Stimulated activated CD4-positive, alpha-beta T cell treated with anti-CD3 and anti-CD28 coated beads, Interleukin-4, amount 100 ng/mL, for 1 hour (primary cell): ENCODE measurements at regions not wholly inside any gene's neighbourhood (a gene's known extent, or its start where the extent isn't known, plus 50 kb on each side); places are given as distances from the start of the nearest gene placed in this dataset.

ENCODE experiments used
- DNase-seq: peaks from one replicate; pipeline ENCODE4 v3.0.0-alpha.2; 2020

GRCh38 chr5:61837788-61838187, 468.2 kb upstream of the KIF2A start:
- DNase-seq = no peak

GRCh38 chr5:61840361-61840760, 465.6 kb upstream of the KIF2A start:
- DNase-seq = no peak

GRCh38 chr5:61842840-61843239, 463.2 kb upstream of the KIF2A start:
- no peak for DNase-seq

GRCh38 chr5:61850696-61851095, 455.3 kb upstream of the KIF2A start:
- DNase-seq = no peak

GRCh38 chr5:61854531-61854930, 451.5 kb upstream of the KIF2A start:
- DNase-seq = no peak

- DNase-seq = no peak
These were observed 445.0 kb upstream of the KIF2A start for GRCh38 chr5:61860978-61861377.

- DNase-seq = no peak
These were observed 439.1 kb upstream of the KIF2A start for GRCh38 chr5:61866930-61867329.

GRCh38 chr5:61869333-61869732, 436.7 kb upstream of the KIF2A start:
- no peak for DNase-seq

- DNase-seq = no peak
These were observed 427.5 kb upstream of the KIF2A start for GRCh38 chr5:61878471-61878870.

- no peak for DNase-seq
These were observed 424.1 kb upstream of the KIF2A start for GRCh38 chr5:61881821-61882487.

- no peak for DNase-seq
These were observed 423.0 kb upstream of the KIF2A start for GRCh38 chr5:61882901-61883500.

GRCh38 chr5:61884252-61884855, 421.7 kb upstream of the KIF2A start:
- no peak for DNase-seq

- no peak for DNase-seq
These were observed 419.8 kb upstream of the KIF2A start for GRCh38 chr5:61886214-61886613.

GRCh38 chr5:61887271-61887670, 418.7 kb upstream of the KIF2A start:
- DNase-seq = no peak

GRCh38 chr5:61894046-61894445, 412.0 kb upstream of the KIF2A start:
- DNase-seq = no peak

- no peak for DNase-seq
These were observed 409.2 kb upstream of the KIF2A start for GRCh38 chr5:61896811-61897210.

- DNase-seq = no peak
These were observed 408.8 kb upstream of the KIF2A start for GRCh38 chr5:61897251-61897650.

- DNase-seq = no peak
These were observed 404.0 kb upstream of the KIF2A start for GRCh38 chr5:61901997-61902396.

- no peak for DNase-seq
These were observed 401.3 kb upstream of the KIF2A start for GRCh38 chr5:61904730-61905129.

GRCh38 chr5:61905613-61906012, 400.4 kb upstream of the KIF2A start:
- no peak for DNase-seq

- DNase-seq = no peak
These were observed 399.2 kb upstream of the KIF2A start for GRCh38 chr5:61906820-61907219.

GRCh38 chr5:61907995-61908394, 398.0 kb upstream of the KIF2A start:
- DNase-seq = no peak

- DNase-seq = no peak
These were observed 395.2 kb upstream of the KIF2A start for GRCh38 chr5:61910771-61911170.

GRCh38 chr5:61912559-61912958, 393.4 kb upstream of the KIF2A start:
- DNase-seq = no peak

GRCh38 chr5:61915646-61916045, 390.4 kb upstream of the KIF2A start:
- no peak for DNase-seq
